ENCODE measurements at regions not wholly inside any gene's neighbourhood (a gene's known extent, or its start where the extent isn't known, plus 50 kb on each side); places are given as distances from the start of the nearest gene placed in this dataset.
"Not testable (repeated sequence)": the region's sequence is repeated elsewhere in the genome, so short reads cannot be mapped to it uniquely, and the experiment has no call there.

DNA sequence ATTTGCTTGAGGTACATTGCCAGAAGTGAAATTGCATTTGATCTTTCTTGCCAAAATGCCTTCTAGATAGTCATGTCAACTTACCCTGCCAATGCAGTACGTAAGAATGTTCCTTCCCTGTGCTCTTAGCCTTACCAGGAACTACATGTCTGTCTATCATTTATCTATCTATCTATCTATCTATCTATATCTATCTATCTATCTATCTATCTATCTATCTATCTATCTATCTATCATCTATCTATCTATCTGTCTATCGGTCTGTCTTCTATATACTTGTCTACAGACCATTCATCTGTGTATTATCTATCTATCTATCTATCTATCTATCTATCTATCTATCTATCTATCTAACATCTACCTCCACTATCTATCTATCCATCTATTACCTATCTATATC is 456.9 kb upstream of the MKI67 start:
- H3K27ac ChIP-seq (ENCODE audit: extremely low read depth, low read depth, low read length); H3K4me2 ChIP-seq (ENCODE audit: insufficient read depth, low read length); intact Hi-C loops (cut with micrococcal nuclease); H3K9ac ChIP-seq (ENCODE audit: insufficient read depth in 1 of 2, low read depth in 2 of 2, low read length in 2 of 2); H3K27me3 ChIP-seq (ENCODE audit: control insufficient read depth in 2 of 2, insufficient read depth in 2 of 2, low read length in 2 of 2); POLR2A ChIA-PET; CTCF ChIA-PET (ENCODE audit: low intra/inter-chr PET ratio); H3K9me3 ChIP-seq (replicated peaks; ENCODE audit: control insufficient read depth, insufficient read depth, low read depth, low read length); ATAC-seq; FAIRE-seq; DNase-seq (ENCODE audit: extremely low read depth in 1 of 4, low spot score in 3 of 4); H4K20me1 ChIP-seq (replicated peaks; ENCODE audit: control insufficient read depth, insufficient read depth, low read length); H3K9me1 ChIP-seq (ENCODE audit: control insufficient read depth, insufficient read depth, low read length); H2AFZ ChIP-seq (ENCODE audit: low read depth, low read length); H3K4me3 ChIP-seq; H3K79me2 ChIP-seq (ENCODE audit: control insufficient read depth, insufficient read depth, low read length); H3K36me3 ChIP-seq (ENCODE audit: control insufficient read depth, insufficient read depth, low read length); BruUV-seq (replicated peaks): not testable (repeated sequence)
- peak; percentile 94 for TF ChIP-seq DACH1 (IDR thresholded peaks at IDR 0.05; ENCODE audit: partially characterized antibody)
- TF ChIP-seq, protein P1, sequence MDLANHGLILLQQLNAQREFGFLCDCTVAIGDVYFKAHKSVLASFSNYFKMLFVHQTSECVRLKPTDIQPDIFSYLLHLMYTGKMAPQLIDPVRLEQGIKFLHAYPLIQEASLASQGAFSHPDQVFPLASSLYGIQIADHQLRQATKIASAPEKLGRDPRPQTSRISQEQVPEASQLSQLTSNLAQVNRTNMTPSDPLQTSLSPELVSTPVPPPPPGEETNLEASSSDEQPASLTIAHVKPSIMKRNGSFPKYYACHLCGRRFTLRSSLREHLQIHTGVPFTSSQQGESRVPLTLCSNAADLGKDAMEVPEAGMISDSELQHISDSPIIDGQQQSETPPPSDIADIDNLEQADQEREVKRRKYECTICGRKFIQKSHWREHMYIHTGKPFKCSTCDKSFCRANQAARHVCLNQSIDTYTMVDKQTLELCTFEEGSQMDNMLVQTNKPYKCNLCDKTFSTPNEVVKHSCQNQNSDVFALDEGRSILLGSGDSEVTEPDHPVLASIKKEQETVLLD (IDR thresholded peaks at IDR 0.05) = 0 out of 2 replicates have a peak, but pooled peaks have one; percentile 15
- H3K4me1 ChIP-seq (replicated peaks in 1 of 2; ENCODE audit: control insufficient read depth in 2 of 2, insufficient read depth in 2 of 2, low read length in 2 of 2) = peaks cover 0 to 11% of the 10 kb centered on the region in 2 experiments; a peak in 3 of 5 replicates
- 47% methylated on average over 2 of the region's 2 CpGs for WGBS (ENCODE audit: insufficient coverage, low coverage, missing lambda C conversion rate)
- in situ Hi-C loops (cut with MboI) = loop anchor here (25.0 kb wide), 1 partner anchor 1529 kb away; the partner anchor contains the start of gene C10orf143

DNA sequence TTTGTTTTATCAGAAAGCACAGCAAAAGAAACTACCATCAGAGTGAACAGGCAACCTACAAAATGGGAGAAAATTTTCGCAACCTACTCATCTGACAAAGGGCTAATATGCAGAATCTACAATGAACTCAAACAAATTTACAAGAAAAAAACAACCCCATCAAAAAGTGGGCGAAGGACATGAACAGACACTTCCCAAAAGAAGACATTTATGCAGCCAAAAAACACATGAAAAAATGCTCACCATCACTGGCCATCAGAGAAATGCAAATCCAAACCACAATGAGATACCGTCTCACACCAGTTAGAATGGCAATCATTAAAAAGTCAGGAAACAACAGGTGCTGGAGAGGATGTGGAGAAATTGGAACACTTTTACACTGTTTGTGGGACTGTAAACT is 460.4 kb upstream of the MKI67 start:
- H3K9ac ChIP-seq (ENCODE audit: insufficient read depth in 1 of 2, low read depth in 2 of 2, low read length in 2 of 2); H3K9me1 ChIP-seq (ENCODE audit: control insufficient read depth, insufficient read depth, low read length); H3K27ac ChIP-seq (ENCODE audit: extremely low read depth, low read depth, low read length); CTCF ChIA-PET (ENCODE audit: low intra/inter-chr PET ratio); ATAC-seq; H3K9me3 ChIP-seq (replicated peaks; ENCODE audit: control insufficient read depth, insufficient read depth, low read depth, low read length); H3K27me3 ChIP-seq (ENCODE audit: control insufficient read depth in 2 of 2, insufficient read depth in 2 of 2, low read length in 2 of 2); POLR2A ChIA-PET; H3K4me3 ChIP-seq; H2AFZ ChIP-seq (ENCODE audit: low read depth, low read length); H3K4me1 ChIP-seq (replicated peaks in 1 of 2; ENCODE audit: control insufficient read depth in 2 of 2, insufficient read depth in 2 of 2, low read length in 2 of 2); H4K20me1 ChIP-seq (replicated peaks; ENCODE audit: control insufficient read depth, insufficient read depth, low read length); H3K79me2 ChIP-seq (ENCODE audit: control insufficient read depth, insufficient read depth, low read length); BruUV-seq (replicated peaks); intact Hi-C loops (cut with micrococcal nuclease); H3K4me2 ChIP-seq (ENCODE audit: insufficient read depth, low read length); DNase-seq (ENCODE audit: extremely low read depth in 1 of 4, low spot score in 3 of 4); FAIRE-seq; H3K36me3 ChIP-seq (ENCODE audit: control insufficient read depth, insufficient read depth, low read length): not testable (repeated sequence)
- TF ChIP-seq, protein P2, sequence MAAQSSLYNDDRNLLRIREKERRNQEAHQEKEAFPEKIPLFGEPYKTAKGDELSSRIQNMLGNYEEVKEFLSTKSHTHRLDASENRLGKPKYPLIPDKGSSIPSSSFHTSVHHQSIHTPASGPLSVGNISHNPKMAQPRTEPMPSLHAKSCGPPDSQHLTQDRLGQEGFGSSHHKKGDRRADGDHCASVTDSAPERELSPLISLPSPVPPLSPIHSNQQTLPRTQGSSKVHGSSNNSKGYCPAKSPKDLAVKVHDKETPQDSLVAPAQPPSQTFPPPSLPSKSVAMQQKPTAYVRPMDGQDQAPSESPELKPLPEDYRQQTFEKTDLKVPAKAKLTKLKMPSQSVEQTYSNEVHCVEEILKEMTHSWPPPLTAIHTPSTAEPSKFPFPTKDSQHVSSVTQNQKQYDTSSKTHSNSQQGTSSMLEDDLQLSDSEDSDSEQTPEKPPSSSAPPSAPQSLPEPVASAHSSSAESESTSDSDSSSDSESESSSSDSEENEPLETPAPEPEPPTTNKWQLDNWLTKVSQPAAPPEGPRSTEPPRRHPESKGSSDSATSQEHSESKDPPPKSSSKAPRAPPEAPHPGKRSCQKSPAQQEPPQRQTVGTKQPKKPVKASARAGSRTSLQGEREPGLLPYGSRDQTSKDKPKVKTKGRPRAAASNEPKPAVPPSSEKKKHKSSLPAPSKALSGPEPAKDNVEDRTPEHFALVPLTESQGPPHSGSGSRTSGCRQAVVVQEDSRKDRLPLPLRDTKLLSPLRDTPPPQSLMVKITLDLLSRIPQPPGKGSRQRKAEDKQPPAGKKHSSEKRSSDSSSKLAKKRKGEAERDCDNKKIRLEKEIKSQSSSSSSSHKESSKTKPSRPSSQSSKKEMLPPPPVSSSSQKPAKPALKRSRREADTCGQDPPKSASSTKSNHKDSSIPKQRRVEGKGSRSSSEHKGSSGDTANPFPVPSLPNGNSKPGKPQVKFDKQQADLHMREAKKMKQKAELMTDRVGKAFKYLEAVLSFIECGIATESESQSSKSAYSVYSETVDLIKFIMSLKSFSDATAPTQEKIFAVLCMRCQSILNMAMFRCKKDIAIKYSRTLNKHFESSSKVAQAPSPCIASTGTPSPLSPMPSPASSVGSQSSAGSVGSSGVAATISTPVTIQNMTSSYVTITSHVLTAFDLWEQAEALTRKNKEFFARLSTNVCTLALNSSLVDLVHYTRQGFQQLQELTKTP (IDR thresholded peaks at IDR 0.05; ENCODE audit: low read depth in 1 of 2, partially characterized antibody in 2 of 2) = peak in 1 of 2 experiments; percentile 95
- in situ Hi-C loops (cut with MboI) = loop anchor here (25.0 kb wide), 1 partner anchor 1526 kb away; the partner anchor contains the start of gene C10orf143
- no CpG with 5 or more reads among the region's 3 CpGs for WGBS (ENCODE audit: insufficient coverage, low coverage, missing lambda C conversion rate)

All from K562 (cell line).